ENCODE measurements at regions not wholly inside any gene's neighbourhood (a gene's known extent, or its start where the extent isn't known, plus 50 kb on each side); places are given as distances from the start of the nearest gene placed in this dataset.
A peak's percentile ranks its signal among the peaks of the same experiment; 100 is the strongest.

DNA sequence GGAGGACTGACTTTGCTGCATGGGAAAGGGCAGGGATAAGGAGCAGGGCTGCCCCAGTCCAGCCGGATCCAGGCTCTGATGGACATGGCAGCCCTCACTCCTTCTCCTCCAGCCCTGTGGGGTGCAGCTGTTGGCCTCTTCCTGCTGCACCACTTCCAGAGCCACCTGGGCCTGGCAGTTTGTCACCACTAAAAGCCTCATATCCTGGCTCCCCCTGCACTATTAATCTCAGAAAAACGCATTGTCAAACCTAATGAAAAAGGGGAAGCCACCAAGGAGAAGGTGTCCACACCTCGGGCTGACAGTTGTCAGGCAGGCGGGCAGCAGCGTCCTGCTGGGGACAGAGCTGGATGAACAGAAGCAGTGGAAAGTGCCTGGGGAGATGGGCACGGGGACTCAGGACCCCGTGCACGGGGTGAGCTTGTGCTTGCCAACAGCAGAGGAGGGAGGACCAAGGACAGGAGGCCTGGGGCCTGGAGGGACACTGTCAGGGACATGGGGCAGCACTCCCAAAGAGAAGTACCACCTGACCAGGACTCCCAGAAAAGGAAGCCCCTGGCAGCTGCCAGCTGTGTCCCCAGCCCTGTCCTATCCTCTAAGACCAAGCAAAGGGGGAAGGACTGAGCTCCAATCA is 151.1 kb upstream of the TSHZ3 start:
- Histone ChIP-seq H2BK20ac (ENCODE audit: low read depth, low read length) (no peak overlapping the region), H3K4ac (ENCODE audit: low read depth, low read length) (no peak overlapping the region), H3K27me3 (ENCODE audit: control insufficient read depth, insufficient read depth, low read length) (peaks cover 3% of the 10 kb centered on the region; the same call in 1 of the 2 replicates), H2AFZ (replicated peaks; ENCODE audit: low read length, poor library complexity) (peak overlapping the region; percentile 51), H3K9ac (ENCODE audit: low read depth, low read length) (no peak overlapping the region), H2AK5ac (ENCODE audit: low read depth, low read length) (no peak overlapping the region), H3K36me3 (ENCODE audit: control insufficient read depth, insufficient read depth, low read length) (no peaks in the 10 kb centered on the region), H3K9me3 (ENCODE audit: control insufficient read depth, insufficient read depth, low read length) (no peaks in the 10 kb centered on the region), H3K9me1 (ENCODE audit: insufficient read depth, low read length) (no peaks in the 10 kb centered on the region), H3K56ac (ENCODE audit: extremely low read depth, insufficient read depth, low read length) (no peak overlapping the region), H3K23ac (ENCODE audit: low read depth, low read length) (no peak overlapping the region), H2BK15ac (ENCODE audit: low read depth, low read length) (no peak overlapping the region), H2BK5ac (ENCODE audit: low read depth, low read length, poor library complexity, severe bottlenecking) (no peak overlapping the region), H3K4me1 (ENCODE audit: control insufficient read depth, insufficient read depth, low read length) (no peaks in the 10 kb centered on the region), H3K14ac (replicated peaks; ENCODE audit: low read depth, low read length) (no peak overlapping the region), H4K8ac (ENCODE audit: low read depth in 2 of 2, low read length in 2 of 2) (no peak overlapping the region), H3K18ac (ENCODE audit: low read depth, low read length) (no peak overlapping the region), H3K4me3 (ENCODE audit: insufficient read depth, low read depth, low read length) (no peak overlapping the region), H3K4me2 (ENCODE audit: low read depth, low read length) (no peak overlapping the region), H4K5ac (ENCODE audit: low read depth, low read length) (no peak overlapping the region), H4K91ac (ENCODE audit: insufficient read depth, low read depth, low read length) (no peak overlapping the region), H4K20me1 (ENCODE audit: insufficient read depth, low read length) (no peaks in the 10 kb centered on the region), H2BK120ac (ENCODE audit: low read depth, low read length) (no peak overlapping the region), H3K27ac (ENCODE audit: insufficient read depth, low read length) (no peak overlapping the region), H3K79me1 (ENCODE audit: low read depth in 1 of 2, low read length in 2 of 2) (no peaks in the 10 kb centered on the region), H2AK9ac (replicated peaks; ENCODE audit: low read depth, low read length, poor library complexity) (no peak overlapping the region)
- intact Hi-C loops (cut with micrococcal nuclease) (no loop called here), in situ Hi-C loops (cut with MboI; ENCODE audit: low sequenced_read_pairs) (no loop called here), dilution Hi-C loops (cut with HindIII; ENCODE audit: low sequenced_read_pairs, unreplicated experiment) (no loop called here)
- WGBS, 2 experiments (ENCODE audit: extremely low coverage in 2 of 2, insufficient read length in 1 of 2), result no CpG with 5 or more reads among the region's 8 CpGs
- CTCF ChIA-PET, result interaction anchor here (0.7 kb wide), 1 partner anchor 388 kb away, joined by 3 read pairs; no protein-coding TSS in a partner anchor
- DNase-seq (no peak), ATAC-seq (ENCODE audit: low read depth) (no peak)
- TF ChIP-seq FOS (IDR thresholded peaks at IDR 0.05; ENCODE audit: low read depth, low read length) (no peak), CHD1 (IDR thresholded peaks at IDR 0.05; ENCODE audit: low read depth, low read length) (no peak), BHLHE40 (IDR thresholded peaks at IDR 0.05; ENCODE audit: low read depth, low read length) (no peak), POLR2A (IDR thresholded peaks at IDR 0.05; ENCODE audit: low read depth, low read length) (no peak), MAFK (IDR thresholded peaks at IDR 0.05; ENCODE audit: low read depth, low read length) (no peak), RFX5 (IDR thresholded peaks at IDR 0.05; ENCODE audit: low read depth, low read length) (no peak), RCOR1 (IDR thresholded peaks at IDR 0.05; ENCODE audit: insufficient replicate concordance, low read length) (no peak)
- TF ChIP-seq, protein P1, sequence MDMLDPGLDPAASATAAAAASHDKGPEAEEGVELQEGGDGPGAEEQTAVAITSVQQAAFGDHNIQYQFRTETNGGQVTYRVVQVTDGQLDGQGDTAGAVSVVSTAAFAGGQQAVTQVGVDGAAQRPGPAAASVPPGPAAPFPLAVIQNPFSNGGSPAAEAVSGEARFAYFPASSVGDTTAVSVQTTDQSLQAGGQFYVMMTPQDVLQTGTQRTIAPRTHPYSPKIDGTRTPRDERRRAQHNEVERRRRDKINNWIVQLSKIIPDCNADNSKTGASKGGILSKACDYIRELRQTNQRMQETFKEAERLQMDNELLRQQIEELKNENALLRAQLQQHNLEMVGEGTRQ (IDR thresholded peaks at IDR 0.05; ENCODE audit: low read depth, low read length), result no peak
- POLR2A ChIA-PET (ENCODE audit: unreplicated experiment), result no interaction called here
- BruUV-seq (replicated peaks), result no TSS peak

Data from IMR-90 (cell line).